CD8-positive, alpha-beta memory T cell (primary cell): ENCODE measurements at regions not wholly inside any gene's neighbourhood (a gene's known extent, or its start where the extent isn't known, plus 50 kb on each side); places are given as distances from the start of the nearest gene placed in this dataset.

ENCODE experiments used
- CTCF ChIA-PET: fragments of 350-600 bp; sonication (Branson Sonifier 250); formaldehyde crosslinking; loops from one replicate; lab custom pipeline; 2021; ENCODE audit warnings: antibody characterized with exemption; lab: Charles Lee
- POLR2A ChIA-PET: fragments of 350-600 bp; sonication (Branson Sonifier 250); formaldehyde crosslinking; loops from one replicate; lab custom pipeline; 2021; ENCODE audit warnings: antibody characterized with exemption; lab: Charles Lee
- DNase-seq, 5 donors: peaks; one replicate each; pipeline versions ENCODE4 v3.0.0 to v3.0.0-alpha.2; 2020 to 2022; ENCODE audit warnings: mixed read lengths in 1 of 5
- H3K27ac ChIP-seq: one replicate; pipeline ENCODE4 v1.7.0; 2013; ENCODE audit warnings: low read depth, mild to moderate bottlenecking, low read length, moderate library complexity
- H3K27me3 ChIP-seq: 2 replicates; pipeline ENCODE4 v1.7.0; 2013; ENCODE audit warnings: low read length, mild to moderate bottlenecking; ENCODE audit not compliant: insufficient read depth, poor library complexity, severe bottlenecking
- H3K36me3 ChIP-seq: 2 replicates; pipeline ENCODE4 v1.7.0; 2013; ENCODE audit warnings: mild to moderate bottlenecking, low read length, moderate library complexity; ENCODE audit not compliant: insufficient read depth
- H3K4me1 ChIP-seq: 2 replicates; pipeline ENCODE4 v1.7.0; 2013; ENCODE audit warnings: mild to moderate bottlenecking, low read length, moderate library complexity; ENCODE audit not compliant: insufficient read depth
- H3K4me3 ChIP-seq: 2 replicates; pipeline ENCODE4 v1.7.0; 2013; ENCODE audit warnings: mild to moderate bottlenecking, low read length
- H3K9me3 ChIP-seq: 2 replicates; pipeline ENCODE4 v1.7.0; 2013; ENCODE audit warnings: mild to moderate bottlenecking, low read length
- H3K27ac Mint-ChIP-seq, 8 donors: one replicate each; pipeline ENCODE4 v1.8.0; 2020 to 2021; ENCODE audit warnings: mixed read lengths in 8 of 8, mild to moderate bottlenecking in 6 of 8, inconsistent platforms in 3 of 8, moderate library complexity in 3 of 8
- H3K27me3 Mint-ChIP-seq, 2 donors: one replicate each; pipeline ENCODE4 v1.8.0; 2020 to 2021; ENCODE audit warnings: mixed read lengths in 2 of 2, mild to moderate bottlenecking in 1 of 2, moderate library complexity in 1 of 2
- H3K36me3 Mint-ChIP-seq, 3 donors: one replicate each; pipeline ENCODE4 v1.8.0; 2020 to 2021; ENCODE audit warnings: mixed read lengths in 3 of 3, inconsistent platforms in 1 of 3, mild to moderate bottlenecking in 1 of 3
- H3K4me1 Mint-ChIP-seq, 3 donors: one replicate each; pipeline ENCODE4 v1.8.0; 2020 to 2021; ENCODE audit warnings: mixed read lengths in 3 of 3, inconsistent platforms in 1 of 3, mild to moderate bottlenecking in 1 of 3
- H3K4me3 Mint-ChIP-seq, 7 donors: one replicate each; pipeline ENCODE4 v1.8.0; 2020 to 2021; ENCODE audit warnings: mixed read lengths in 7 of 7, mild to moderate bottlenecking in 6 of 7, moderate library complexity in 4 of 7, inconsistent platforms in 2 of 7
- H3K9me3 Mint-ChIP-seq, 5 donors: one replicate each; pipeline ENCODE4 v1.8.0; 2020 to 2022; ENCODE audit warnings: mixed read lengths in 5 of 5, mild to moderate bottlenecking in 3 of 5, moderate library complexity in 2 of 5, inconsistent platforms in 1 of 5

DNA sequence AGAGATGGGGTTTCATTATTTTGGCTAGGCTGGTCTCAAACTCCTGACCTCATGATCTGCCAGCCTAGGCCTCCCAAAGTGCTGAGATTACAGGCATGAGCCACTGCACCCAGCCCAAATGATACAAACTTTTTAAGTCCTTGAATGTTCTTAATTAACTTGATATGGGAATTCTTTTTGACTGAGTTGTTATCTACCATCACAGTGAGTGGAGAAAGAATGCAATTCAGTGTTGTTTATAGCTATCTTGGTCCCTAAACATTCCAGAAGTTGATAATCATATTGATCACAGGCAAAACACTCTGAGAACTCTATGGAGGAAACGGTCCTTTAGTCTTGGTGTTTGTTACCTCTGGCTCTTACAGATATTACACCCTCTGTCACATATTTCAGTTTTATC lies 1072.5 kb downstream of the SUCLG1 start:
- ChIA-PET CTCF (no interaction called here), POLR2A (no interaction called here)
- Mint-ChIP-seq H3K36me3 (no peaks in the 10 kb centered on the region), H3K9me3 (peaks cover 5 to 24% (median 7%) of the 10 kb centered on the region in 5 donors), H3K4me3 (no peak overlapping the region), H3K4me1 (no peaks in the 10 kb centered on the region), H3K27me3 (peaks cover 0 to 2% of the 10 kb centered on the region in 2 donors), H3K27ac (no peak overlapping the region)
- Histone ChIP-seq H3K36me3 (no peaks in the 10 kb centered on the region), H3K27ac (no peak overlapping the region), H3K4me1 (no peaks in the 10 kb centered on the region), H3K27me3 (no peaks in the 10 kb centered on the region), H3K9me3 (no peaks in the 10 kb centered on the region), H3K4me3 (no peak overlapping the region)
- DNase-seq: no peak

- no peaks in the 10 kb centered on the region for H3K36me3 ChIP-seq
- H3K9me3 Mint-ChIP-seq: peaks cover 4 to 33% (median 11%) of the 10 kb centered on the region in 5 donors
- POLR2A ChIA-PET: no interaction called here
- CTCF ChIA-PET: no interaction called here
- H3K27me3 Mint-ChIP-seq: no peaks in the 10 kb centered on the region
- no peaks in the 10 kb centered on the region for H3K4me1 Mint-ChIP-seq
- no peaks in the 10 kb centered on the region for H3K4me1 ChIP-seq
- H3K27me3 ChIP-seq: no peaks in the 10 kb centered on the region
- no peak overlapping the region for H3K4me3 ChIP-seq
- H3K27ac Mint-ChIP-seq: no peak overlapping the region
- no peak overlapping the region for H3K4me3 Mint-ChIP-seq
- no peaks in the 10 kb centered on the region for H3K36me3 Mint-ChIP-seq
- no peak for DNase-seq
- H3K9me3 ChIP-seq: no peaks in the 10 kb centered on the region
- no peak overlapping the region for H3K27ac ChIP-seq
Measured at GRCh38 chr2:83378921-83379320, 1080.2 kb downstream of the SUCLG1 start.

GRCh38 chr2:83376731-83377130 lies 1082.3 kb downstream of the SUCLG1 start:
- Histone ChIP-seq H3K4me1 (no peaks in the 10 kb centered on the region), H3K27ac (no peak overlapping the region), H3K36me3 (no peaks in the 10 kb centered on the region), H3K4me3 (no peak overlapping the region), H3K27me3 (no peaks in the 10 kb centered on the region), H3K9me3 (no peaks in the 10 kb centered on the region)
- Mint-ChIP-seq H3K27me3 (peaks cover 0 to 1% of the 10 kb centered on the region in 2 donors), H3K9me3 (peaks cover under 1 to 32% (median 11%) of the 10 kb centered on the region in 5 donors), H3K4me3 (no peak overlapping the region), H3K4me1 (no peaks in the 10 kb centered on the region), H3K36me3 (no peaks in the 10 kb centered on the region), H3K27ac (no peak overlapping the region)
- ChIA-PET POLR2A (no interaction called here), CTCF (no interaction called here)
- no peak for DNase-seq

DNA sequence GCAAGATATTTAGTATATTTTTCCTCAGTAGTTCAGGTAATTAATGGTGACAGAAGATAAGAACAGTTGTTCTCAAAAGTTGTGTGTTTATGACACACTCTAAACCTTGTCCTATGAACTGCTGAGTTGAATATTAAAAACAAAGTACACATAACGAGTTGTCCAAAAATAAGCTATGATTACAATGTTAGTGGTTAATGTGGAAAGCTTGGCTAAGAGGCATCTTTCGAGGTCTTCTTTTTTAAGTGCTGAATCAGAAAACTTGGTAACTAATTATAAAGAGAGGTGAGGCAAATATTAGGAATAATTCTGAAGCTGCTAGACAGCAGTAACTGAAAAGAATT lies 1088.7 kb downstream of the SUCLG1 start:
- CTCF ChIA-PET: no interaction called here
- peak overlapping the region in 1 of 8 donors; percentile 32 for H3K27ac Mint-ChIP-seq
- POLR2A ChIA-PET: no interaction called here

DNA sequence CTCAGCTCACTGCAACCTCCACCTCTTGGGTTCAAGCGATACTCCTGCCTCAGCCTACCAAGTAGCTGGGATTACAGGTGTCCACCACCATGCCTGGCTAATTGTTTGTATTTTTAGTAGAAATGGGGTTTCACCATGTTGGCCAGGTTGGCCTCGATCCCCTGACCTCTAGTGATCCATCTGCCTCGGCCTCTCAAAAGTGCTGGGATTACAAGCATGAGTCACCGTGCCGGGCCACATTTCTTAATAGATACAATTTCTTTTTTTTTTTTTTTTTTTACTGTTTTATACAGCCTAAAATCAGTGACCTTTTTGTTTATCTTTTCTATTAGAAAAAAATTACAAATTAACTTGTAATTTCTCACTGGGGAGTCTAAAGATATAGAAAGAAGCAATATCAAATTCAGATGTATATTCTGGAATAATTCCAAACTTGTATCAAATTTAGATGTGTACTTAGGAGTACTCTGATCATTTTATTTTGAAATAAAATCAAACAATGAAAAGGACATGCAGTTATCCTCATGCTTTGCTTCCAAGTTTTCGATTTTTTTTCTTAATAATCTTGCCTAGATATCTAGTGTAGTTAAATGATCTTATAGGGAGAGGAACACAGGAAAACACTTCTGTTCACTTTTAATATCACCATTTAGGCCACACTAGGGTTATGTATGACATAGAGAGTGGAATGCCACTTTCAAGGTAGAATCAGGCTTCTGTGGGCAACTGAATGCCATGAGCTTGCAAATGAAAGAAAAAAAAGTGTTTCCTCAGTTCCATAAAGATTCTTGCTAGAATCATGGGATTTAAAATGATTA lies 1089.3 kb downstream of the SUCLG1 start:
- no peak for DNase-seq
- H3K27me3 ChIP-seq: no peaks in the 10 kb centered on the region
- Mint-ChIP-seq H3K9me3 (peaks cover 2 to 23% (median 6%) of the 10 kb centered on the region in 5 donors), H3K36me3 (no peaks in the 10 kb centered on the region), H3K4me1 (no peaks in the 10 kb centered on the region), H3K4me3 (no peak overlapping the region), H3K27me3 (peaks cover 0 to 1% of the 10 kb centered on the region in 2 donors), H3K27ac (no peak overlapping the region)
- no peak overlapping the region for H3K4me3 ChIP-seq
- ChIA-PET CTCF (no interaction called here), POLR2A (no interaction called here)
- H3K27ac ChIP-seq: no peak overlapping the region
- no peaks in the 10 kb centered on the region for H3K4me1 ChIP-seq
- H3K9me3 ChIP-seq: no peaks in the 10 kb centered on the region
- no peaks in the 10 kb centered on the region for H3K36me3 ChIP-seq

More for the DNA sequence above, 1088.7 kb downstream of the SUCLG1 start:
- H3K27ac ChIP-seq: no peak overlapping the region
- Mint-ChIP-seq H3K4me3 (no peak overlapping the region), H3K27me3 (peaks cover 0 to 1% of the 10 kb centered on the region in 2 donors), H3K9me3 (peaks cover 2 to 20% (median 6%) of the 10 kb centered on the region in 5 donors), H3K36me3 (no peaks in the 10 kb centered on the region), H3K4me1 (no peaks in the 10 kb centered on the region)
- no peaks in the 10 kb centered on the region for H3K9me3 ChIP-seq
- no peaks in the 10 kb centered on the region for H3K4me1 ChIP-seq
- H3K36me3 ChIP-seq: no peaks in the 10 kb centered on the region
- DNase-seq: no peak
- H3K27me3 ChIP-seq: no peaks in the 10 kb centered on the region
- H3K4me3 ChIP-seq: no peak overlapping the region

DNA sequence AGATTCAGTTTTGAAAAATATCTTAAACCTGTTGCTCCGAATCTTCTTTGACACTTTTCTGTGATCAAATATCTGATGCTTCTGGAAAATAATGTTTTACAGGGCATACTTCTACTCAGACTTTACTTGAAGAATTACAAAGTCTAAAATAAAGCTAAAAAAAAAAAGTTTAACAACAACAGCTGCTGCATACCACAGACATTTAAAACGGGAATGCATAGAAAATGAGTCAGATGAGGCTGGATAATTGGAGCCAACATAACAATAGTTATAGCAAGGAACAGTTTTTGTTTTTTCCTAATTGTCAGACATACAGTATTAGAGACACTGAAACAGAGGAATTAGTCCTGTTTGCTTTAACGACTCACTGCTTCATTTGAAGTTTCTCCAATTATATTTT lies 1090.2 kb downstream of the SUCLG1 start:
- Histone ChIP-seq H3K27ac (no peak overlapping the region), H3K4me3 (no peak overlapping the region), H3K4me1 (no peaks in the 10 kb centered on the region), H3K9me3 (no peaks in the 10 kb centered on the region), H3K36me3 (no peaks in the 10 kb centered on the region), H3K27me3 (no peaks in the 10 kb centered on the region)
- Mint-ChIP-seq H3K4me1 (no peaks in the 10 kb centered on the region), H3K27ac (no peak overlapping the region), H3K9me3 (peaks cover 2 to 23% (median 6%) of the 10 kb centered on the region in 5 donors), H3K36me3 (no peaks in the 10 kb centered on the region), H3K4me3 (no peak overlapping the region), H3K27me3 (peaks cover 0 to 1% of the 10 kb centered on the region in 2 donors)
- POLR2A ChIA-PET: no interaction called here
- DNase-seq: no peak
- CTCF ChIA-PET: no interaction called here

- H3K27ac Mint-ChIP-seq: no peak overlapping the region
- no peak for DNase-seq
- ChIA-PET CTCF (no interaction called here), POLR2A (no interaction called here)
- H3K4me3 Mint-ChIP-seq: no peak overlapping the region
- no peaks in the 10 kb centered on the region for H3K4me1 Mint-ChIP-seq
- no peaks in the 10 kb centered on the region for H3K36me3 Mint-ChIP-seq
- H3K9me3 Mint-ChIP-seq: peaks cover 2 to 22% (median 6%) of the 10 kb centered on the region in 5 donors
- peaks cover 0 to 1% of the 10 kb centered on the region in 2 donors for H3K27me3 Mint-ChIP-seq
- H3K27ac ChIP-seq: no peak overlapping the region
- no peaks in the 10 kb centered on the region for H3K36me3 ChIP-seq
- no peaks in the 10 kb centered on the region for H3K27me3 ChIP-seq
- H3K4me1 ChIP-seq: no peaks in the 10 kb centered on the region
- no peaks in the 10 kb centered on the region for H3K9me3 ChIP-seq
- no peak overlapping the region for H3K4me3 ChIP-seq
Measured at GRCh38 chr2:83368461-83368860, 1090.6 kb downstream of the SUCLG1 start.

GRCh38 chr2:83365476-83365875 lies 1093.6 kb downstream of the SUCLG1 start:
- Histone ChIP-seq H3K27ac (no peak overlapping the region), H3K27me3 (no peaks in the 10 kb centered on the region), H3K4me3 (no peak overlapping the region), H3K4me1 (no peaks in the 10 kb centered on the region), H3K9me3 (no peaks in the 10 kb centered on the region), H3K36me3 (no peaks in the 10 kb centered on the region)
- no peak for DNase-seq
- Mint-ChIP-seq H3K27me3 (no peaks in the 10 kb centered on the region), H3K4me3 (no peak overlapping the region), H3K27ac (no peak overlapping the region), H3K36me3 (no peaks in the 10 kb centered on the region), H3K9me3 (peaks cover 2 to 24% (median 12%) of the 10 kb centered on the region in 5 donors), H3K4me1 (no peaks in the 10 kb centered on the region)
- CTCF ChIA-PET: no interaction called here
- POLR2A ChIA-PET: no interaction called here
